Ovary (tissue), 7 donors: ENCODE measurements at regions not wholly inside any gene's neighbourhood (a gene's known extent, or its start where the extent isn't known, plus 50 kb on each side); places are given as distances from the start of the nearest gene placed in this dataset.

ENCODE experiments used
- DNase-seq, 5 donors: peaks; one replicate each; pipeline ENCODE4 v3.0.0-alpha.2; 2019 to 2020
- H3K27ac ChIP-seq, 2 donors: fragments of 200-600 bp; one replicate each; pipeline versions ENCODE4 v1.5.1 to v1.8.0; 2019 to 2022
- H3K27me3 ChIP-seq: fragments of 200-600 bp; one replicate; pipeline ENCODE4 v1.8.0; 2022
- H3K36me3 ChIP-seq: fragments of 200-600 bp; sonication (generic); one replicate; pipeline ENCODE4 v1.5.1; 2019
- H3K4me1 ChIP-seq: one replicate; pipeline ENCODE4 v1.8.1; 2013; ENCODE audit warnings: mild to moderate bottlenecking, moderate library complexity; ENCODE audit not compliant: insufficient read depth
- H3K4me3 ChIP-seq: fragments of 200-600 bp; sonication (generic); one replicate; pipeline ENCODE4 v1.5.1; 2017
- H3K9me3 ChIP-seq, 2 donors: fragments of 200-600 bp in 1 of 2; sonication (generic) in 1 of 2; one replicate each; pipeline versions ENCODE4 v1.5.1 to v1.8.1; 2013 to 2019; ENCODE audit warnings: mild to moderate bottlenecking in 1 of 2, moderate library complexity in 1 of 2
- CTCF ChIP-seq, 3 donors: fragments of 450-650 bp in 2 of 3; fragments of 200-600 bp in 1 of 3; IDR thresholded peaks; one replicate each; pipeline versions ENCODE4 v1.5.1 to v1.8.0; 2016 to 2022; ENCODE audit warnings: antibody characterized with exemption in 3 of 3, mild to moderate bottlenecking in 1 of 3
- EP300 ChIP-seq: sonication (generic); formaldehyde crosslinking; IDR thresholded peaks from one replicate; pipeline ENCODE4 v1.6.1; 2017; ENCODE audit warnings: antibody characterized with exemption
- POLR2A ChIP-seq: fragments of 450-650 bp; IDR thresholded peaks from one replicate; pipeline ENCODE4 v1.6.1; 2017; ENCODE audit warnings: antibody characterized with exemption, mild to moderate bottlenecking, moderate library complexity
- WGBS, 3 donors: extraction: QIAGEN DNeasy Blood & Tissue Kit in 1 of 3; methylation state at CpG; one replicate each; pipeline versions ENCODE4 v1.1.5 to v1.1.7; 2013 to 2017; 5-methylcytosine and 5-hydroxymethylcytosine counted together
- intact Hi-C, 4 donors: fragments of 100-400 bp; cut with DNase I; formaldehyde crosslinking; loops; one replicate each; pipeline versions ENCODE4 v1.11.0 to v1.15.1; 2022 to 2023
- donor health status: DM: no; HTN: no; CAD: no; lungs with moderate emphysema.
- donor health status: DM: no; HTN: no; CAD: no.
- donor health status: Bipolar disorder and iron deficiency.
- donor health status: DM: no; HTN: no; CAD: no.
- donor health status: DM: yes; HTN: yes; CAD: no.

- Histone ChIP-seq H3K27ac (no peak overlapping the region), H3K4me3 (no peak overlapping the region), H3K36me3 (no peaks in the 10 kb centered on the region), H3K4me1 (no peaks in the 10 kb centered on the region), H3K27me3 (no peaks in the 10 kb centered on the region), H3K9me3 (no peaks in the 10 kb centered on the region)
- intact Hi-C loops: no loop called here
- no peak for DNase-seq
- no peak for TF ChIP-seq CTCF (IDR thresholded peaks at IDR 0.05)
- no peak for TF ChIP-seq POLR2A
- TF ChIP-seq EP300: no peak
- WGBS, 3 donors: 65 to 75% (median 75%) methylated on average over 4 of the region's 4 CpGs
Measured at GRCh38 chr1:175872588-175872987, 129.2 kb upstream of the TNR start.

GRCh38 chr1:175871647-175872046 is 128.3 kb upstream of the TNR start:
- intact Hi-C loops: no loop called here
- H3K4me3 ChIP-seq: no peak overlapping the region
- DNase-seq: no peak
- no peaks in the 10 kb centered on the region for H3K36me3 ChIP-seq
- 84 to 86% (median 85%) methylated on average over 4 of the region's 4 CpGs for WGBS, 3 donors
- no peak overlapping the region for H3K27ac ChIP-seq
- H3K4me1 ChIP-seq: no peaks in the 10 kb centered on the region
- TF ChIP-seq POLR2A (no peak), EP300 (no peak), CTCF (IDR thresholded peaks at IDR 0.05) (no peak)
- no peaks in the 10 kb centered on the region for H3K27me3 ChIP-seq
- no peaks in the 10 kb centered on the region for H3K9me3 ChIP-seq

- H3K4me3 ChIP-seq: no peak overlapping the region
- no peak for DNase-seq
- TF ChIP-seq EP300 (no peak), POLR2A (no peak), CTCF (IDR thresholded peaks at IDR 0.05) (no peak)
- no peak overlapping the region for H3K27ac ChIP-seq
- no peaks in the 10 kb centered on the region for H3K9me3 ChIP-seq
- intact Hi-C loops: no loop called here
- H3K4me1 ChIP-seq: no peaks in the 10 kb centered on the region
- H3K36me3 ChIP-seq: no peaks in the 10 kb centered on the region
- WGBS, 3 donors: 48 to 61% (median 56%) methylated on average over 3 of the region's 3 CpGs
- H3K27me3 ChIP-seq: no peaks in the 10 kb centered on the region
Measured at GRCh38 chr1:175870217-175870616, 126.8 kb upstream of the TNR start.

GRCh38 chr1:175866776-175867175 is 123.4 kb upstream of the TNR start:
- WGBS, 3 donors: 60 to 71% (median 63%) methylated on average over 2 of the region's 2 CpGs
- Histone ChIP-seq H3K4me1 (no peaks in the 10 kb centered on the region), H3K9me3 (no peaks in the 10 kb centered on the region), H3K4me3 (no peak overlapping the region), H3K27me3 (no peaks in the 10 kb centered on the region), H3K36me3 (no peaks in the 10 kb centered on the region), H3K27ac (no peak overlapping the region)
- intact Hi-C loops: no loop called here
- DNase-seq: no peak
- TF ChIP-seq EP300 (no peak), POLR2A (no peak), CTCF (IDR thresholded peaks at IDR 0.05) (no peak)
